GM06990 (cell line): ENCODE measurements at regions not wholly inside any gene's neighbourhood (a gene's known extent, or its start where the extent isn't known, plus 50 kb on each side); places are given as distances from the start of the nearest gene placed in this dataset.

Experiments used
- DNase-seq: peaks from one replicate; pipeline ENCODE4 v3.0.0-alpha.2; 2011; ENCODE audit not compliant: insufficient read length; ENCODE audit errors: extremely low read depth
- H3K27me3 ChIP-seq: replicated peaks from 2 replicates; pipeline ENCODE4 v1.6.0; 2011; ENCODE audit warnings: low read length; ENCODE audit not compliant: control insufficient read depth, insufficient read depth
- H3K36me3 ChIP-seq: 2 replicates; pipeline ENCODE4 v1.5.1; 2011; ENCODE audit warnings: low read length; ENCODE audit not compliant: control insufficient read depth, insufficient read depth
- H3K4me3 ChIP-seq: replicated peaks from 2 replicates; pipeline ENCODE4 v1.5.1; 2011; ENCODE audit warnings: low read depth, mild to moderate bottlenecking, control low read depth, low read length
- TF ChIP-seq, protein P1 (sequence below): IDR thresholded peaks from 2 replicates; pipeline ENCODE4 v1.5.1; 2011; ENCODE audit warnings: low read length, control low read depth, mild to moderate bottlenecking, inconsistent platforms; ENCODE audit not compliant: insufficient read depth, poor library complexity, severe bottlenecking

DNA sequence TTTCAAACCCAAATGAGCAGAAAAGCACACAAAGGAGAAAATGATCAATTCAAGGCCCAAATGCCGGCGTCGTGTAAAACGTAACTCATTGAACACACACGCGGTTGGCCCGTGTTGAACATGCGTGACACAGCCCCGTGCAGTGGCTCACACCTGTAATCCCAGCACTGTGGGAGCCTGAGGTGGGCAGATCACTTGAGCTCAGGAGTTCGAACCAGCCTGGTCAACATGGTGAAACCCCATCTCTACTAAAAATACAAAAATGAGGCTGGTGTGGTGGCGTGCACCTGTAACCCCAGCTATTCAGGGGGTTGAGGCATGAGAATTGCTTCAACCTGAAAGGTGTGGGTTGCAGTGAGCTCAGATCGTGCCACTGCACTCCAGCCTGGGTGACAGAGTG, 156.7 kb upstream of the KLF6 start:
- H3K27me3 ChIP-seq: no peaks in the 10 kb centered on the region
- H3K4me3 ChIP-seq: no peak overlapping the region
- H3K36me3 ChIP-seq: no peaks in the 10 kb centered on the region
- no peak for DNase-seq
- TF ChIP-seq, protein P1, sequence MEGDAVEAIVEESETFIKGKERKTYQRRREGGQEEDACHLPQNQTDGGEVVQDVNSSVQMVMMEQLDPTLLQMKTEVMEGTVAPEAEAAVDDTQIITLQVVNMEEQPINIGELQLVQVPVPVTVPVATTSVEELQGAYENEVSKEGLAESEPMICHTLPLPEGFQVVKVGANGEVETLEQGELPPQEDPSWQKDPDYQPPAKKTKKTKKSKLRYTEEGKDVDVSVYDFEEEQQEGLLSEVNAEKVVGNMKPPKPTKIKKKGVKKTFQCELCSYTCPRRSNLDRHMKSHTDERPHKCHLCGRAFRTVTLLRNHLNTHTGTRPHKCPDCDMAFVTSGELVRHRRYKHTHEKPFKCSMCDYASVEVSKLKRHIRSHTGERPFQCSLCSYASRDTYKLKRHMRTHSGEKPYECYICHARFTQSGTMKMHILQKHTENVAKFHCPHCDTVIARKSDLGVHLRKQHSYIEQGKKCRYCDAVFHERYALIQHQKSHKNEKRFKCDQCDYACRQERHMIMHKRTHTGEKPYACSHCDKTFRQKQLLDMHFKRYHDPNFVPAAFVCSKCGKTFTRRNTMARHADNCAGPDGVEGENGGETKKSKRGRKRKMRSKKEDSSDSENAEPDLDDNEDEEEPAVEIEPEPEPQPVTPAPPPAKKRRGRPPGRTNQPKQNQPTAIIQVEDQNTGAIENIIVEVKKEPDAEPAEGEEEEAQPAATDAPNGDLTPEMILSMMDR: no peak

DNA sequence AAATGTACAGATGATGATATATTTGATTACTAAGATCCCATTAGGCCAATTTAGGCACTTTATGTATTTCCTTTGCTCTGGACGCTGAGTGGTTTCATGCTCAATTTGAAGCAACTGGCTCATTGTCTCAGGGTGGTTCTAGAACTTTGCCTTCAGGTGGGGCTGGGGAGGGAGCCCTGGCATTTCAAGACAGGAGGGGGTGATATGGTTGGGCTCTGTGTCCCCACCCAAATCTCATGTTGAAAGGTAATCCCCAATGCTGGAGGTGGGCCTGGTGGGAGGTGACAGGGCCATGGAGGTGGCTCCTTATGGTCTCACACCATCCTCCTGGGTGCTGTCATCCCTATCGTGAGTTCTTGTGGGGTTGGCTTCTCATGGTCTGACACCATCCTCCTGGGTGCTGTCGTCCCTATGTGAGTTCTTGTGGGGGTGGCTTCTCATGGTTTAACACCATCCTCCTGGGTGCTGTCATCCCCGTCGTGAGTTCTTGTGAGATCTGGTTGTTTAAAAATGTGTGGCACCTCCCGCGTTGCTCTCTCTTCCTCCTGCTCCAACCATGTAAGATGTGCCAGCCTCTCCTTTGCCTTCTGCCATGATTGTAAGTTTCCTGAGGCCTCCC, 151.5 kb upstream of the KLF6 start:
- Histone ChIP-seq H3K27me3 (no peaks in the 10 kb centered on the region), H3K36me3 (no peaks in the 10 kb centered on the region), H3K4me3 (no peak overlapping the region)
- DNase-seq: no peak
- TF ChIP-seq, protein P1: no peak

- TF ChIP-seq, protein P1: no peak
- Histone ChIP-seq H3K27me3 (no peaks in the 10 kb centered on the region), H3K4me3 (no peak overlapping the region), H3K36me3 (no peaks in the 10 kb centered on the region)
- DNase-seq: no peak
These were observed 150.9 kb upstream of the KLF6 start for GRCh38 chr10:3935933-3936359.

- TF ChIP-seq, protein P1: no peak
- Histone ChIP-seq H3K4me3 (no peak overlapping the region), H3K27me3 (no peaks in the 10 kb centered on the region), H3K36me3 (no peaks in the 10 kb centered on the region)
- DNase-seq: peak; percentile 67
These were observed 150.1 kb upstream of the KLF6 start for GRCh38 chr10:3935141-3935540.

DNA sequence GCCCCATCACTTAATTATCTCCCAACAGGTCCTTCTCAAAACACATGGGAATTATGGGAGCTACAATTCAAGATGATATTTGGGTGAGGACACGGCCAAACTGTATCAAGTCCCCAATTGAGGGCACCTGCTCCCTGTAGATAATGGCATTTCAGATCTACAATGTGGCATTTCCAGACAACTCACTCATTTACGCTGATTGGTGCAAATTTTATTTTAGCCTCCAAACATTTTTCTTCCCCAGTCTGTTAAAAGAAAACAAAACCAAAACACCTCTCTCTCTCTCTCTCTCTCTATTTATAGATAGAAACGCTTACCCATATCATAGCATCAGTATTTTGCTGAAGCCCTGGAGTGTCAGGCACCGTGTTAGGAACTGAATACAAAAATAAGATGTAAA, 148.7 kb upstream of the KLF6 start:
- H3K27me3 ChIP-seq: no peaks in the 10 kb centered on the region
- no peak overlapping the region for H3K4me3 ChIP-seq
- H3K36me3 ChIP-seq: no peaks in the 10 kb centered on the region
- DNase-seq: no peak
- TF ChIP-seq, protein P1: no peak

- Histone ChIP-seq H3K36me3 (no peaks in the 10 kb centered on the region), H3K27me3 (no peaks in the 10 kb centered on the region), H3K4me3 (no peak overlapping the region)
- TF ChIP-seq, protein P1: no peak
- no peak for DNase-seq
These were observed 147.8 kb upstream of the KLF6 start for GRCh38 chr10:3932597-3933375.
